ENCODE measurements at regions not wholly inside any gene's neighbourhood (a gene's known extent, or its start where the extent isn't known, plus 50 kb on each side); places are given as distances from the start of the nearest gene placed in this dataset.

GRCh38 chr21:29228306-29228705, 70.4 kb upstream of the BACH1 start:
- CTCF ChIA-PET = no interaction called here
- DNase-seq (ENCODE audit: low spot score) = no peak
- POLR2A ChIA-PET (ENCODE audit: low non-redundant PET) = no interaction called here
- no peak for TF ChIP-seq CTCF (conservative IDR thresholded peaks at IDR 0.05; ENCODE audit: low read depth)
- H3K27ac ChIP-seq = no peak overlapping the region

- TF ChIP-seq CTCF (conservative IDR thresholded peaks at IDR 0.05; ENCODE audit: low read depth) = no peak
- ChIA-PET CTCF (no interaction called here), POLR2A (ENCODE audit: low non-redundant PET) (no interaction called here)
- no peak overlapping the region; the same call in 1 of the 2 replicates for H3K27ac ChIP-seq
- DNase-seq (ENCODE audit: low spot score) = no peak
Observed at GRCh38 chr21:29230551-29231261, 68.0 kb upstream of the BACH1 start.

DNA sequence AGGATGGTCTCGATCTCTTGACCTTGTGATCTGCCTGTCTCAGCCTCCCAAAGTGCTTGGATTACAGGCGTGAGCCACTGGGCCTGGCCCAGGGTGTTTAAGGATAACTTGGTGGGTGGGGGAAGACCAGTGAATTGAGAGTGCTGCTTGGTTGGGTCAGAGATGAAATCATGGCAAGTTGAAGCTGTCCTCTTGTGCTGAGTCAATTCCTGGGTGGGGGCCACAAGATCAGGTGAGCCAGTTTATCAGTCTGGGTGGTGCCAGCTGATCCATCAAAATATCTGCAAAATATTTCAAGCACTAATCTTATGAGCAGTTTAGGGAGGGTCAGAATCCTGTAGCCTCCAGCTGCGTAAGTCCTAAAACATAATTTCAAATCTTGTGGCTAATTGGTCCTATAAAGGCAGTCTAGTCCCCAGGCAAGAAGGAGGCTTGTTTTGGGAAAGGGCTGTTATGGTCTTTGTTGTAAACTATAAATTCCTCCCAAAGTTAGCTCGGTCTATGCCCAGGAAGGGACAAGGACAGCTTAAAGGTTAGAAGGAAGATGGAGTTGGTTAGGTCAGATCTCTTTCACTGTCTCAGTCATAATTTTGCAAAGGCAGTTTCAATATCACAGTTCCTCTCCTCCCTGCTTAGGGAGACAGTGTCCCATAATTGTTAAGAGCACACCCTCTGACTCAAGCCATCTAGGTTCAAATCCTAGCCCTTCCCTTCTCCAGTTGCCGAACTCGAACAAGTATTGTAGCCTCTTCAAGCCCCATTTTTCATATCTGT, 66.8 kb upstream of the BACH1 start:
- DNase-seq (ENCODE audit: low spot score) = no peak
- H3K27ac ChIP-seq = peak overlapping the region; percentile 45
- CTCF ChIA-PET = interaction anchor here (0.6 kb wide), 1 partner anchor 758 kb away, joined by 3 read pairs; no protein-coding TSS in a partner anchor
- TF ChIP-seq CTCF (conservative IDR thresholded peaks at IDR 0.05; ENCODE audit: low read depth) = no peak
- POLR2A ChIA-PET (ENCODE audit: low non-redundant PET) = no interaction called here

DNA sequence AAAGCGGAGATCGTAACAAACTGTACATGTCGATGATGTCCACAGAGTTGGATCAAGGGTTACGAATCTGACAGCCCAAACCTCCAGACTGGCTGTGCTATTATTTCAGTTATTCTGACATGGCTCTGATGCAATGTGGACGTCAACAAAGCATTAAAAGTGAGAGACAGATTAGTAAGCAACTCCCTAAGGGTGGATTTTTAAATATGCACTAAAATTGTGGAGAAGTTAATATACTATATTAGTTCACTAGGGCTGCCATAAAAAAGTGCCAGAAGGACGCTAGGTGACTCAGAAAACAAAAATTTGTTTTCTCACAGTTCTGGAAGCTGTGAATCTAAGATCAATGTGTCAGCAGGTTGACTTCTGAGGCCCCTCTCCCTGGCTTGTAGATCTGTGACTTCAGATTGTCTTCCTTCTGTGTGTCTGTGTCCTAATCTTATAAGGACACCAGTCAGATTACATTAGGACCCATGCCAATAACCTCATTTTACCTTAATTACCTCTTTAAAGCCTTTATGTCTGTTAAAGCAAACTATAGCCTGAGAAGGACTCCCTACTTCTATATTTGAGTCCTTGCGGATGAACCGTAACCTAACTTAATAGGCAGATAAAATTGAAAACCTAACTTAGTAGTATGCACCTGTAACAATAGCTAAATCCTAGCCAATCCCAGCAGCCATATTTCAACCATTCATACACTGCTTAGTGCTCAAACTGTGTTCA, 66.0 kb upstream of the BACH1 start:
- CTCF ChIA-PET = no interaction called here
- no peak overlapping the region for H3K27ac ChIP-seq
- no peak for TF ChIP-seq CTCF (conservative IDR thresholded peaks at IDR 0.05; ENCODE audit: low read depth)
- POLR2A ChIA-PET (ENCODE audit: low non-redundant PET) = no interaction called here
- peak; percentile 36 for DNase-seq (ENCODE audit: low spot score)

- no peak for DNase-seq (ENCODE audit: low spot score)
- no peak for TF ChIP-seq CTCF (conservative IDR thresholded peaks at IDR 0.05; ENCODE audit: low read depth)
- POLR2A ChIA-PET (ENCODE audit: low non-redundant PET) = no interaction called here
Observed at GRCh38 chr21:29233256-29233546, 65.5 kb upstream of the BACH1 start.

DNA sequence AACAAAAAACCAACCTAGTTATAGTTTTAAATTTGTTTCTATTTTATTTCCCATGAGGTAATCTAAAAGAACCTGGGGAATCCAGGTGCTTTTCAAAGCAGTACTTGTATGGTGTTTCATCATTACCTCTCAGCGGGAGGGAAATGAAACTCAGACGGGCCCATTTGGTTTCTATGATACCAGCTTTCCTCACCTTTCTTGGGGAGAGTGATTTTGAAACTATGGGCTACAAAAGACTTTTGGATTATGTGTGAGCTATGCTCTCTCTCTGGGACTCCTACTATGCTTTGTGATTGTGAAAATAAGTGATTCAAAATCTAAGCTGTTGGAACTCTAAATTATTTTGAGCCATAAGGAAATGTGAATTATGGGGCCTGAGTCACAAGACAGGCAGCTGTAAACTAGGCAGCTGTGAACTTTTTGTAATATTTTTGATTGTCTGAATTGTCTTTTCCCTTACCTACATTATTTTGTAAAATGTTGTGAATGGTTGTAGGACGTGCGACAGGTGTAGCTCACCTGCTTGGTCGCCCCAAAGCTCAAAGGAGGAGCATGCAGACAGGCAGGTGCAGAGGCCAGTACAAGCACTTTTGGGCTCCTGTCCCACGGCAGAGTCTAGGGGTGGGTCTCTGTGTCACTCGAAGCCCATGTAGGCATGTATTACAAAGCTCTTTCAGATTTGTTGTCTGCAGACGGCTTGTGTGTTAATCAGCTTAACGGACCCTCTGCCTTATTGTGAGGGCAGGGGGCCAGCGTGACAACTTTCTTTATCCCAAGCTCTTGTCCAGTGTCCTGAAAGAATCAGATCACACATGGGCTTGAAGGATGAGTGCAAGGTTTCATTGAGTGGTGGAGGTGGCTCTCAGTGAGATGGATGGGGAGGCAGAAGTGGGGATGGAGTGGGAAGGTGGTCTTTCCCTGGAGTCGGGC, 64.8 kb upstream of the BACH1 start:
- TF ChIP-seq CTCF (conservative IDR thresholded peaks at IDR 0.05; ENCODE audit: low read depth) = no peak
- peak; percentile 18 for DNase-seq (ENCODE audit: low spot score)
- H3K27ac ChIP-seq = peak overlapping the region; percentile 47
- ChIA-PET POLR2A (ENCODE audit: low non-redundant PET) (no interaction called here), CTCF (interaction anchor here (0.7 to 0.9 kb wide), 2 partner anchors 61 to 114 kb away, joined by 3 to 5 read pairs; no protein-coding TSS in a partner anchor)

More at GRCh38 chr21:29233256-29233546, 65.5 kb upstream of the BACH1 start:
- H3K27ac ChIP-seq = no peak overlapping the region
- CTCF ChIA-PET = no interaction called here
